GM12872 (cell line): ENCODE measurements at regions not wholly inside any gene's neighbourhood (a gene's known extent, or its start where the extent isn't known, plus 50 kb on each side); places are given as distances from the start of the nearest gene placed in this dataset.

Experiments used
- TF ChIP-seq, protein P1 (sequence below): IDR thresholded peaks from 3 replicates; pipeline ENCODE4 v1.5.1; 2011; ENCODE audit warnings: low read depth, mild to moderate bottlenecking, low read length, moderate library complexity; ENCODE audit not compliant: insufficient read depth

DNA sequence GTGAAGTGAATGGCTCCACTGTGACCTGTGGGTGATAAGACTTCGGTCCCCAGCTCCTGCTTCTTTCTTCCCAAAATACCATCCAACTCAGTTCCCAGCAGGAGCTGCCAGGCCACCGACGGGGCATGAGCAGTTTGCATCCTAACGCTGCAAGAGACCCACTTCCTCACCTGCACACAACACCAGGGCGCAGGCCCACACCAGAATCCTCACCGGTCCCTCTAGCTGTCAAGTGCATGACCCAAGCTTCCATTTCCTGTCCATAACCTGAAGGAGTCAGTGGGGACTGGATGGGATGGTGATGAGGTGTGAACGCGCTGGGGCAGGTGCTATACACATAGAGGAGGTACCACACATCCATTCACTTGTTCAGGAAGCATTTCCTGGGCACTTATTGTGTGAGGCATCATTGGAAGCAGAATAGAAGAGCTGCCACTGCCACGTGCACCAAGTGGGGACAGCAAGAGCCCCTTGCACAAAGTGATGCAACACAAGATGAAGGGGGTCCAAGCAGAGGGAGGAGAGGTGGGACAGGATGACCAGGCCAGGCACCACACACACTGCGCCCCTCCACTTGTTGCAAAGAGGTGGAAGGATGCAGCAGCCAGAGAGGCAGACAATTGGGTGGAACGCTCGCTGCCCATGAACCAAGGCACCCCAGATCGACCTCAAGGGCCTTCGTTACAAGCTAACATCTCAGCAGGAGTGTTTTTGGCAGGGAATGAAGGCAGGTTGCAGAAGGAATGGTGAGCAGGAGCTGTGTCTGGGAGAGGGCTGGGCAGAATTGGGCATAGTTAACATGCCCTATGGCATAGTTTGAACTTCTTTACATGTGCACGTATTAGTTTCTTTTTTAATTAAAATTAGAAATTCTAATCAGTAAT, 605.8 kb upstream of the MGMT start:
- TF ChIP-seq, protein P1, sequence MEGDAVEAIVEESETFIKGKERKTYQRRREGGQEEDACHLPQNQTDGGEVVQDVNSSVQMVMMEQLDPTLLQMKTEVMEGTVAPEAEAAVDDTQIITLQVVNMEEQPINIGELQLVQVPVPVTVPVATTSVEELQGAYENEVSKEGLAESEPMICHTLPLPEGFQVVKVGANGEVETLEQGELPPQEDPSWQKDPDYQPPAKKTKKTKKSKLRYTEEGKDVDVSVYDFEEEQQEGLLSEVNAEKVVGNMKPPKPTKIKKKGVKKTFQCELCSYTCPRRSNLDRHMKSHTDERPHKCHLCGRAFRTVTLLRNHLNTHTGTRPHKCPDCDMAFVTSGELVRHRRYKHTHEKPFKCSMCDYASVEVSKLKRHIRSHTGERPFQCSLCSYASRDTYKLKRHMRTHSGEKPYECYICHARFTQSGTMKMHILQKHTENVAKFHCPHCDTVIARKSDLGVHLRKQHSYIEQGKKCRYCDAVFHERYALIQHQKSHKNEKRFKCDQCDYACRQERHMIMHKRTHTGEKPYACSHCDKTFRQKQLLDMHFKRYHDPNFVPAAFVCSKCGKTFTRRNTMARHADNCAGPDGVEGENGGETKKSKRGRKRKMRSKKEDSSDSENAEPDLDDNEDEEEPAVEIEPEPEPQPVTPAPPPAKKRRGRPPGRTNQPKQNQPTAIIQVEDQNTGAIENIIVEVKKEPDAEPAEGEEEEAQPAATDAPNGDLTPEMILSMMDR, result no peak

DNA sequence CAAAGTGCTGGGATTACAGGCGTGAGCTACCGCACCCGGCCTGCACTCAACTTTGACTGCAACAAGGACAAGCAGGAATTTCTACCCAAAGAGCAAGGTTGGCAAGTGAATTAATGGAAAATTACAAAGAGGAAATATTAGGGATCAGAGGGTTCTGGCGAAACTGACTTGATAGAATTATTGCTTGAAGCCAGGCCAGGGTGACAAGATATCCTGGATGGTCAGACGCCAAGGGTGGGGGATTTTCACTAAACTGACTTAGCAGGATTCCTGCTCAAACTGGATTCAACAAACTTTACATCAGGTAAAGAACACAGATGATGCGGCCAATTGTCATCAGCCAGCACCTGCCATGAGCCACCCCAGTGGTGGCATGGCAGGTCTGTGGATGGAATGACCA, 603.6 kb upstream of the MGMT start:
- TF ChIP-seq, protein P1, result no peak

DNA sequence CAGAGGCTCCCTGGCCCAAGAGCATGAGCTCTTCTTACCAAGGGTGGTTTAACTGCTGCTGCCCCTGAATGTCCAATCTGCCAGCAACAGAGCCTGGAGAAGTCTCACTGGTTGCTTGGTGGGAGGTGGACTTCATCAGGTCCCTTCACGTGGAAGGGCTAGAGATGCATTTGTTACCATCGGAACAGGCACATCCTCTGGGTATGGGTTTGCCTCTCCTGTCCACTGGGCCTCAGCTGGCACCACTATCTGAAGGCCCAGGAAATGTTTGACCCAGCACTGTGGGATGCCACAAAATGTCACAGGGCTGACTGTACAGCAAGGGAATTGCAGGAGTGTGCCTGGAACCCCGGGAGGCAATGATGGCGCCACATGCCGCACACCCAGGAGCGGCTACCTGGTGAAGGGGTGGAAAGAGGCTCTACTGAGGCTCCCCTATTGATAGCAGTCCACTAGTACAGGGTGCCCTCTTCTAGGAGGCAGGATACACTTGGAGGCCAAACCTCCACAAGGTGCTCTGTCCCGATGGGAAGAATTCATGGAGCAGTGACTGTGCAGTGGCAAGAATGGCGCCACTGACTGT, 603.1 kb upstream of the MGMT start:
- TF ChIP-seq, protein P1, result no peak

DNA sequence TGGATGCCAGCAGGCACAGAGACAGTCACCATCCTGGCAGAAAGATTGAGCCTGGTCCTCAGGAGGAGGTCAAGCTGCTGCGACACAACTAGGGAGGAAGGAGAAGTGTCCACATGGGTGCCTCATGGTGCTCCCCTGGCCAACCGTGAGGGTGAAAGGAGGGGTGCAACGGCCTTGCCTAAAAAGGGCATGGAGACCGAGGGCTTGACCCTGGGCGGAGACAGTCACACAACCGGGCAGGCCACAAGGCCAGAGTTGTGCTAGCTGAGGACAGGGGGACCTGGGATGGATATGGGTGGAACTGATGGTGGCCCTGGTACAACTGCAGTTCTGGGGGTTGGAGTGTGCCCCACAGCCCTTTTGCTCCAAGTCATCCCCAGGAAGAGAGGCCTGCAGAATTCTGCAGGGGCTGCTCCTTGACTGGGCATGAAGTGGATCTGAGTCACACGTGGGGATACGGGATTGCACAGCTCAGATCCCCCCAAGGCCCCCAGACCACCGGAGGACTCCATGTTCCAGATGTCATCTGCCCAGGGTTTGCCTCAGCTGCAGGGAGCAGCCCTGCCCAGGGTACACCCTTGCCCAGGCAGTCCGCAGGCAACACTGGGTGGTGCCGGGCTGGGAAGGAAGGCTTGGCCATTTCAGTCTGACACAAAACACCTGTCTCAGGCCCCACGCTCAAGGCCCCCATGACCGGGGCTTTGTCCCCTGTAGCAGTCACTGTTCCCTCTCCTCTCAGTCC, 602.3 kb upstream of the MGMT start:
- TF ChIP-seq, protein P1, result no peak

DNA sequence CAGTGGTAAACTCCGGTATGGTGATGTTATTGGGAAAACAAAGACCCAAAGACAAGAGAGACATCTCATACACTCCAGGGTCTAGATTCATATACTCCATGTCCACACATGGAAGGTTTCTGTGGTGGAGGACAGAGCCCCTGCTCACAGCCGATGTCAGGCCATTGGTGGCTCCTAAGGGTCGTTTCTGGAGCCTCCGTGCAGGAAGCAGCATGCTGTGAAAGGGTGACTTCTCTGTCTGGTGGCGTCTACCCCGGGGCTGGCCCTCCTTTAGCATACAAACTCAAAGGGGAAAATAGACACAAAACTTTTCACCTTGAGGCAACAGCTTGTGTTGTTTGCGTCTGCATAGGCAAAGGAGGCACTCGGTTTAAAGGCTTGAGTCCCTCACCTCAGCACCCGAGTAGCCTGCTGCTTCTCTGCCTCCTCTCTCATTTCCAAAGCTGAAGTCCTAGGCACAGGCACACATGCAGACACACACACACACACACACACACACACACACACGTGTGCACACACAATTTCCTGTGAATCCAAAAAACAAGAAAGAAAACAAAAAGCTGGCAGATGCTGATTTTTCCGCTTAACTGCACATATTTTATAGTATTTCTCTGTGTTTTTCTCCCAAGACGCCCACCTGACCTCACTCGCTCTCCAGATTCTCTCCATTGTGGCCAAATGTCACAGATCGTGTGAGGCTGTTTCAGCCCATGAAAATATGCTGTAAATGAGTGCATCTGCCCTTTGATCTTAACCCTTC, 601.4 kb upstream of the MGMT start:
- TF ChIP-seq, protein P1, result no peak

DNA sequence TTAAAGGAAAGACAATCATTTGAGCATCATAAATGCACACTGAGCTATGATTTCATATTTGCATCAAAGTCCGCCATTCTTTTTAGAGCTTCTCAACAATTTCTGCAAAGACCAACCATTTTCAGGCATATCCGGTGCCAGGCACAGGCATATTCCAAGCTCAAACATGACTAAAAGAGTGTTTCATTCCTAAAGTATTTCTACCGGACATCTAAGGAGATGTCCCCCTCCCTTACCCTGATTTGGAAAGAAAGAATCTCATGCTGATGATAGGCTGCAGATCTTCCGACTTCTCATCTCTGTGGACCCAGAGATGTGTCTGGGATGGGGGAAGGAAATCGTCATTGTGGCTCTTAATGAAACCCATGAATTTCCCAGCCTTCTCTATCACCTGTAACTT, 600.5 kb upstream of the MGMT start:
- TF ChIP-seq, protein P1, result no peak

DNA sequence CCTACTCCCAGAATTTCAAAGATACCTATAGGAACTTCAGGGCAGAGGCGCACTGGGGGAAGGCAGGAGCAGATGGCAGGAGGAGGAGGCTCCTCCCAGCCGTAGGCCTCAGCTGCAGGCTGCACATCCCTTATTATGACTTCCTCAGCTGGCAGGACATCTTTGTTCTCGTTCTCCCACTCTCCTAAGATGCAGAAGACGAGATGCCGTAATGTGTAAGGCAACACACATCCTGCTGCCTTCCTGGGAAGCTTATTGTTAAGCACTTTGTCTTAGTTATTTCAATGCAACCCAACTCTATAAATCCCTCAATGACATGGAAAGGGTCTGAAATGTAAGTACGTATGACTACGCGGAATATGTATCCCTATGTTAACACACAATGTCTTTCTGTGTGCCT, 599.8 kb upstream of the MGMT start:
- TF ChIP-seq, protein P1, result no peak
